GM12875 (cell line): ENCODE measurements at regions not wholly inside any gene's neighbourhood (a gene's known extent, or its start where the extent isn't known, plus 50 kb on each side); places are given as distances from the start of the nearest gene placed in this dataset.

ENCODE experiments used
- H3K4me3 ChIP-seq: one replicate; pipeline ENCODE4 v1.5.1; 2011; ENCODE audit warnings: low read depth, low read length, control low read depth
- CTCF ChIP-seq: IDR thresholded peaks from 2 replicates; pipeline ENCODE4 v1.5.1; 2011; ENCODE audit warnings: low read depth, mild to moderate bottlenecking, control low read depth, inconsistent platforms, low read length, moderate library complexity, borderline replicate concordance; ENCODE audit not compliant: insufficient read depth

GRCh38 chr1:218837051-218837450 is 336.6 kb upstream of the LYPLAL1 start:
- TF ChIP-seq CTCF: no peak
- no peak overlapping the region for H3K4me3 ChIP-seq

GRCh38 chr1:218845589-218845988 is 328.1 kb upstream of the LYPLAL1 start:
- no peak overlapping the region for H3K4me3 ChIP-seq
- TF ChIP-seq CTCF: no peak

GRCh38 chr1:218846181-218846580 is 327.5 kb upstream of the LYPLAL1 start:
- TF ChIP-seq CTCF: no peak

GRCh38 chr1:218847089-218847768 is 326.4 kb upstream of the LYPLAL1 start:
- H3K4me3 ChIP-seq: no peak overlapping the region
- no peak for TF ChIP-seq CTCF

More at GRCh38 chr1:218846181-218846580, 327.5 kb upstream of the LYPLAL1 start:
- H3K4me3 ChIP-seq: no peak overlapping the region

- no peak overlapping the region for H3K4me3 ChIP-seq
Measured at GRCh38 chr1:218848009-218848408, 325.7 kb upstream of the LYPLAL1 start.

GRCh38 chr1:218850367-218850766 is 323.3 kb upstream of the LYPLAL1 start:
- no peak for TF ChIP-seq CTCF

More at GRCh38 chr1:218848009-218848408, 325.7 kb upstream of the LYPLAL1 start:
- TF ChIP-seq CTCF: no peak

GRCh38 chr1:218851586-218851985 is 322.1 kb upstream of the LYPLAL1 start:
- H3K4me3 ChIP-seq: no peak overlapping the region
- no peak for TF ChIP-seq CTCF

More at GRCh38 chr1:218850367-218850766, 323.3 kb upstream of the LYPLAL1 start:
- no peak overlapping the region for H3K4me3 ChIP-seq
